ENCODE measurements at regions not wholly inside any gene's neighbourhood (a gene's known extent, or its start where the extent isn't known, plus 50 kb on each side); places are given as distances from the start of the nearest gene placed in this dataset.

GRCh38 chr7:47690902-47691558 is 109.1 kb upstream of the TNS3 start:
- peak; percentile 62 for DNase-seq (ENCODE audit: low read depth)

DNA sequence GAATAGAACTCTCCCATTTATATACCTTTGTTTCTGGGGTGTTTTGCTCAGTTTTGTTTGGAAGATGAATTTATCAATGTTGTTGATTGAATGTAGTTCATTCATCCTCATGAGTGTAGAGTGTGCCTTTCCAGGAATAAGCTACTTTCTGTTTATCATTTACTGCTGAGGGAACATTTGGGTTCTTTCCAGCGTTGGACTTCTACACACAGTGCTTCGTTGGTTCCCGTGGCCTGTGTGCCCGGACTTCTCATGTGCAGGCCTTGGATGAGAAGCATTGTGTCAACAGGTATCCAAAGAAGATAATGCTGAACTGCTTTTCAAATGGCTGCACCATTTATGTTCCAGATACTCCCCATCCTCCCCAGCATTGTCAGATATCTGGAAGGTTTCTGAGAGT is 107.6 kb upstream of the TNS3 start:
- DNase-seq (ENCODE audit: low read depth), result no peak

DNA sequence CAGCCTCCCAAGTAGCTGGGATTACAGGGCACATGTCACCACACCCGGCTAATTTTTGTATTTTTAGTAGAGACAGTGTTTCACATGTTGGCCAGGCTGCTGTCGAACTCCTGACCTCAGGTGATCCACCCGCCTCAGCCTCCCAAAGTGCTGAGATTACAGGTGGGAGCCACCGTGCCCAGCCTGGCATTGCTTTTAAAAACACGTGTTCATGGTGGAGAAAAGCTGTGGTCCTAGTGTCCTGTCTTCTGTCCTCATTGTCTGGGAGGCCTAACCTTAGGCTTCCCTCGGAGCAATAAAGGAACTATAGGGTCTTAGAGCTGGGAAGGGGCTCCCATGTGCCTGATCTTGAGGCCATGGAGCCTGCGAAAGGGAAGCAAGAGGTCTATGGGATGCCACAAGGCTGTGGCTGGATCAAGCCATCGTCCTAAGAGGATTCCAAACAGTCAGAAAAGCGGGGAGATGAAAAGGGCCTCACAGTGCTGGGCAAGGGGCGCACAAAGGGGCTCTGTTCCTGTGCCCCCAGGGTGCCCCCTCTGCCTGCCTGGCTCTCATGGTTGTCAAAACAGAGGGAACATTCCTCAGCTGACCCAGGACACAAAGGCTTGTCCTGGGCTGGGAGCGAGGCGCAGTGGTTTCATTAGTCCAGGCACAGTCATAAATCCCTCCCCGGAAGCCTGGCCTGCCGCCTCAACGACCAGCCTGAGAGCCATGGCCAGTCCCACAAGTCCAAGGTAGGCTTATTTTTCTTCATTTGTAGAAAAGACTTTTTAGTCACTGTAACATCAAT is 106.6 kb upstream of the TNS3 start:
- no peak for DNase-seq (ENCODE audit: low read depth)

- DNase-seq (ENCODE audit: low read depth), result peak; percentile 38
Observed at GRCh38 chr7:47685712-47686376, 103.9 kb upstream of the TNS3 start.

DNA sequence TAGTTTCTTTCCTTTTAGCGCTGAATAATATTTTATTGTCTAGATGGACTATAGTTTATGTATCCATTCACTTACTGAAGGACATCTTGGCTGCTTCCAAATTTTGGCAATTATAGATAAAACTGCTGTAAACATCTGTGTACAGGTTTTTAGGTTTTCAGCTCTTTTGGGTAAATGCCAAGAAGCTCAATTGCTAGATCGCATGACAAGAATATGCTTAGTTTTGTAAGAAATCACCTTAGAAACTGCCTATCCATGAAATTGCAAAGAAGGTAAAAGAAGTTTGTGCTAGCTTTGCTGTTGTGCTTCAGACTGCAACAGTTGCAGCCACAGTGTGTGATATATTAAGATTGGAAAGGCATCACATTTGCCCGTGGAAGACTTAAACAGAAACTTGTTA is 103.2 kb upstream of the TNS3 start:
- DNase-seq (ENCODE audit: low read depth), result no peak

DNA sequence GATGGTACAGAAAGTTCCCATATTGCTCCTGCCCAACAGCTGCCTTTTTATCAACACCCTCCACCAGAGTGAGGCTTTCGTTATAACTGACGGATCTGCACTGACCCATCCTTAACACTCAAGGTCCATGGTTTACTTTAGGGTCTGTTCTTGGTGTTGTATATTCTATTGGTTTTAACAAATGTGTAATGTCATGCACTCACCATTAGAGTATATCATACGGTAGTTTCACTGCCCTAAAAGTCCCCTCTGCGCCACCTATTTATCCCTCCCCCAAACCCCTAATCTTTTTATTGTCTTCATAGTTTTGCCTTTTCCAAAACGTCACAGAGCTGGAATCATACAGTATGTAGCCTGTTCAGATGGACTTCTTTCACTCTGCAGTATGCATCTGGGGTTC is 102.8 kb upstream of the TNS3 start:
- no peak for DNase-seq (ENCODE audit: low read depth)

DNA sequence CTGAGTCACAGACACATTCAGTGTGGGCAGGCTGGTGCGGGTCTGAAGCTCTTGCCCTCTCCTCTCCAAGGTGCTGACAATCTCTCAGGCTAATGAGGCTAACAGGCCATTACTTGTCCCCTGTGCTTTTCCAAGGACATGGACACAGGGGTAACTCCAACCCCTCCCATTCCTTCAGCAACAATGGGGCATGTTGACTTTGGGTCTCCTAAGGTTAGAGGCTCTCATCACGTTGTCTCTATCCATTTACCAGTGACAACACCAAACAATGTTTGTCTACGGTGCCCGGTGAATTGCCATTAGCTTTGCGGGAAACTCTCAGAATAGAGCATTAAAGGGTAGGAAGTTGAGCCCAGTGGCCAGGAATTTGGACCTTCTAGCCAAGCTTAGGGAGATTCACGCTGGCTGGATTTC is 101.6 kb upstream of the TNS3 start:
- no peak for DNase-seq (ENCODE audit: low read depth)

- DNase-seq (ENCODE audit: low read depth), result no peak
Observed at GRCh38 chr7:47682874-47683273, 101.0 kb upstream of the TNS3 start.

DNA sequence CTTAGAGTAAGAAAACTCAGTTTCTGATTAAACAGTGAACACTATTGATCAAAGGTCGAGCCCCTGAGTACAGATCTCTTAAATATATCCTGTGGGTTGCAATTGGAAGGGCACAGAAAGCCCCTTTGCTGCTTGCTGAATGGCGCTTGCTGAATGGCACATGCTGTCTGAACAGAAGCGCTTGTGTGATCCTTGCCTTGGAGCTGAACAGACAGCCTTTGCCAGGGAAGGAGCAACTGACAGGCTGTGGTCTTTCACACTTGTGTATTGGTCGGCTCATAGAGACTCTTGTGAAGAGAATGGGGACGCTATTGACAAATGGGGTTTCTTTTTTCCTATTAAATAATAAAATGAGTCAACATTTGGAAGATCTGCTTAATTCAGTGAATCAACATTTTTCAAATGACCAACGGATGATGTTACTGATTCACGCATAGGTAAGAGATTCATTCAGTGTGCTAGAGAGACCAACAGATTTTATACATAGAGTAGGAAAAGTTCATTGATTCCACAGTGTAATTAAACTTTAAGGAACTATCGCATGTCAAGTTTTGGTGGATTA is 99.4 kb upstream of the TNS3 start:
- no peak for DNase-seq (ENCODE audit: low read depth)

DNA sequence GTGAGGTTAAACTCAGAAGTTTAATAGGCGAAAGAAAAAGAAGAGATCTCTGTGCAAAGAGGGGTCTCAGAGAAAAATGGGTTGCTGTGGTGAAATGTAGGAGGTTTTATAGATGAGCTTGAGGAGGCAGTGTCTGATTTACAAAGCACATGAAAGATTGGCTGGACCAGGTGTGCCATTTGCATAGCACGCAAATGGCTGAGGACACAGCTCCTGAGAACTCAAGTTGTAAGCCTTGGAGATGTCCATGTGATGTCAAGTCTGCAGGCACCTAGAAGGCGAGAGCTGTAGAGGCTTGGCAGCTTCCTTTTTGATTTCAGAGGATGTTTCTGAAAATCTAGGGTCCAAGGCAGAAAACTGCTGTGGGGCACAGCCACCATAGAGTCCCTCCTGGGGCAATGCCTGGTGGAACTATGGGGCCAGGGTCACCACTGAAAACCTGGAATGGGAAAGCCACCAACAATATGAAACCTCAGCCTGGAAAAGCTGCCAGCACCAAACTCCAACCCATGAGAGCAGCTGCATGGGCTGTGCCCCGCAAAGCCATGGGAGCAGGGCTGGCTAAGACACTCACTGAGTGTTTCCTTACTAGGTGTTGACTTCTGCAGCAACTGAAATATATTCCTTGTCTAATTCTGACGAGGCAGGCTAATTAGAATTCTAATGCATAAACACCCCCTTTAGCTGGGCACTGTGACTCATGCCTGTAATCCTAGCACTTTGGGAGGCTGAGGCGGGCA is 96.9 kb upstream of the TNS3 start:
- no peak for DNase-seq (ENCODE audit: low read depth)

DNA sequence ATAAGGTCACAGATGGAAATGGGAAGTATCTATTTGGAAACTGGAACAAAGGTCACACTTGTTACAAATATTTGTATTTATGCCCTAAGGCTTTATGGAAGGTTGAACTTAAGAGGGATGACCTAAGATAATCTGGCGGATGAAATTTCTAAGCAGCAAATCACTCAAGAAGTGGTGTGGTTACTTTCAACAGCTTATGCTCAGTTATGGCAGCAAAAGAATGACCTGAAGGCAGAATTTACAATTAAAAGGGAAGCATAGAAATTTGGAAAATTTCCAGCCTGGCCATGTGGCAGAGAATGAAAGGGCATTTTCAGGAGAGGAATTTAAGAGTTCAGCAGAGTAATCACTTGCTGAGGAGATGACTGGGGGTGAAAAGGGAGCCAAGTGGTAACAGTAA is 95.8 kb upstream of the TNS3 start:
- DNase-seq (ENCODE audit: low read depth), result peak; percentile 90

GRCh38 chr7:47677093-47677492 is 95.2 kb upstream of the TNS3 start:
- DNase-seq (ENCODE audit: low read depth), result no peak

- DNase-seq (ENCODE audit: low read depth), result peak; percentile 73
Observed at GRCh38 chr7:47672977-47673381, 91.1 kb upstream of the TNS3 start.

GRCh38 chr7:47672271-47672791 is 90.4 kb upstream of the TNS3 start:
- no peak for DNase-seq (ENCODE audit: low read depth)

- DNase-seq (ENCODE audit: low read depth), result no peak
Observed at GRCh38 chr7:47671358-47671757, 89.4 kb upstream of the TNS3 start.

- DNase-seq (ENCODE audit: low read depth), result no peak
Observed at GRCh38 chr7:47670729-47671128, 88.8 kb upstream of the TNS3 start.

DNA sequence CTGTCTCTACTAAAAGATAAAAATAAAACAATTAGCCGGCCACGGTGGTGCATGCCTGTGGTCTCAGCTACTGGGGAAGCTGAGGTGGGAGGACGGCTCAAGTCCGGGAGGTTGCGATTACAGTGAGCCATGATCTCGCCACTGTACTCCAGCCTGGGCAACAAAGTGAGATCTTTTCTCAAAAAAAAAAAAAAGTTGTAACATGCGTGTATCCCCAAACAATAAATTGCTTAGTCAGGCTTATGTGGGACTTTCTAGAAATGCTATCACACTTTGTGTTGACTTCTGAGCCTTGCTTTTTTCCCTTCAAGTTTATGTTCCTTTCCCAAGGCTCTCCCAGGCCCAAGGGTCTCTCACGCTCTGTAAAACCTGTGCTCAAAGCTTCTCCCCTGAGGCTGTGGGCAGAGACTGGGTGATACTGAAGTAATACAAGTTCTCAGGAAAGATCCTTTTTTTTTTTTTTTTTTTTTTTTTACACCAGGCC is 88.0 kb upstream of the TNS3 start:
- peak; percentile 76 for DNase-seq (ENCODE audit: low read depth)

DNA sequence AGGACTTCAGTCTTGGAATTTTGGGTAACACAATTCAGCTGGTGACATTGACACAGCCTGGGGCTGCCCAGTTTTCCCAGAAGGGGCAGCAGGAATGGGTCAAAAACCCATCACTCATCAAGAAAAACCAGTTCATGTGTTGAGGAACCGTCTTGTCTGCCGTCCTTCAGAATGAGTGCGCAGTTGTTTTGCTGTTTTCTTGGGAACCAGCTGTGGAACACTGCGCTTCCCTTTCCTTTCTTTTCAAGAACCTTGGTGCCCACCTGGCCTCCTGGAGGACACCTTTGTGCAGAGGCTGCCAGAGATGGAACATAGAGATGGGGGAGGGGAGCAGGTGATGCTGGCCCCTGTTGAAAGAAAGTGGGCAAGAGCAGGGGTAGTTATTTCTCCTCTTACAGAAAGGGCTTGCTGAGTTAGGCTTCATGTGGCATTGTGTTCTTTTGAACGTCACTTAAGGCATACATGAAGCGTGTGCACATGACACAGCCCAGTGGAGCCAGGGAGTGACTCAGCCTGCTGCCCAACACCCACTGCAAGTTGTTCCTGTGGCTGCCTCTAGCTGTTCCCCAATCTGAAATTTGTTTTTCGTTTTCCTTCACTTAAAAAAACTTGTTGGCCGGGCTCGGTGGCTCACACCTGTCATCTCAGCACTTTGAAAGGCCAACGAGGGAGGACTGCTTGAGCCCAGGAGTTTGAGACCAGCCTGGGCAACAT is 87.4 kb upstream of the TNS3 start:
- peak; percentile 95 for DNase-seq (ENCODE audit: low read depth)

DNA sequence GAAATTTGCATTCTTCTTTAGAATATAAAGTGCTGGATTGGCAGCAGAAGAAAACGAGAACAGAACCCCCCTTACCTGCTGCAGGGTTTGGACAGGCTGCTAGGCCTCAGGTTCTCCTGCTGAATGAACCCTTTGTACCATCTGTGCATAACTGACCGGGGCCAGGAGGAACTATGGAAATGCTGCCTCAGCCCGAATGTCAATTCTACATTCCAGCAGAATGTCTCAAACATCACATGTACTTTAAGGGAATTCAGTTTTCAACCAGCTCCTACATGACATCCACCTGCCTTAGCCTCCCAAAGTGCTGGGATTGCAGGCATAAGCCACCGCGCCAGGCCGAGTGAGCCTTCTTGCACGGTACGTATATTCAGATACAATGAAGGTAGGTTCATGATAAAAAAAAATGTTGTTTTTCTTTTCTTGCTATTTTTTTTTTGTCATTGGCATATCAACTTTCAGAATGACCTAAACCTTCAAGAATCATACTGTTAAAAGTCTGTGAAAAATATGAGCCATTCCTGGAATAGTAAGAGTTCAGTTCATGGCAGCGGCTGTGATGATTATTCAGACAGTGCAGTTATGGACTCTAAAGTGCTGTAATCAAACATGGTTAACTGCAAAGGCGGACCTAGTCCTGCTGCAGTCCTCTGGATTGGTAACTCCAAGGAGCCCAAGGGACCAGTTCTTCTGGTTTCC is 84.4 kb upstream of the TNS3 start:
- DNase-seq (ENCODE audit: low read depth), result peak; percentile 24

- no peak for DNase-seq (ENCODE audit: low read depth)
Observed at GRCh38 chr7:47664650-47665195, 82.8 kb upstream of the TNS3 start.

Data from ELR (cell line).